Right atrium auricular region (tissue), 2 donors: ENCODE measurements at regions not wholly inside any gene's neighbourhood (a gene's known extent, or its start where the extent isn't known, plus 50 kb on each side); places are given as distances from the start of the nearest gene placed in this dataset.

Experiments
- DNase-seq: peaks from one replicate; pipeline ENCODE4 v3.0.0-alpha.2; 2019; ENCODE audit warnings: low spot score
- H3K27ac ChIP-seq, 2 donors: fragments of 200-600 bp; sonication (generic); 1 replicate in 1 of 2; 2 replicates in 1 of 2; pipeline ENCODE4 v1.5.1; 2016 to 2019
- H3K27me3 ChIP-seq, 2 donors: fragments of 200-600 bp; sonication (generic); one replicate each; pipeline versions ENCODE4 v1.5.1 to v1.6.0; 2017 to 2019
- H3K36me3 ChIP-seq: fragments of 200-600 bp; sonication (generic); one replicate; pipeline ENCODE4 v1.5.1; 2016
- H3K4me1 ChIP-seq, 2 donors: fragments of 200-600 bp; sonication (generic); one replicate each; pipeline versions ENCODE4 v1.5.1 to v1.6.0; 2017 to 2019
- H3K4me3 ChIP-seq, 2 donors: fragments of 200-600 bp; sonication (generic); 1 replicate in 1 of 2; 2 replicates in 1 of 2; pipeline ENCODE4 v1.5.1; 2017 to 2019; ENCODE audit warnings: mild to moderate bottlenecking in 1 of 2, moderate library complexity in 1 of 2
- H3K9me3 ChIP-seq, 2 donors: fragments of 200-600 bp; sonication (generic); one replicate each; pipeline ENCODE4 v1.5.1; 2019
- TF ChIP-seq, protein P1 (sequence below), 2 donors: fragments of 200-600 bp; sonication (generic); IDR thresholded peaks; one replicate each; pipeline ENCODE4 v1.5.1; 2019; ENCODE audit warnings: antibody characterized with exemption in 2 of 2

DNA sequence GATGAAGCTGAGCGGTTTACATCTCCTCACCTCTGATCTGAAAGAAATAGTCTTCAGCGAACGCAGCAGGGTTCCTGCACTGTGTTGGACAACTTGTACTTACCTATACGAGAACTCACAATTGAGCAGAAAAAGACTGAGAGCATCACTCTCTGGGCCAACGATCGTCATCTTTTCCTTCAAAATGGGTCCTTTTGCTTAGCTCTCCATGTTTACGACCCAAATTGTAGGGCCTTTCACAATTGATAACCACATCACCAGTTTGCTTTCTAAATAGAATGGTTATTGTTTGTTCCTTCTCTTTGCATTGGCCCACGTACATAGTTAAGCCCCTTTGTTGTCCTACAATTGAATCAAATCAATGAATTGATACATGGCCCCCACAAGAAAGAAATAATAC is 110.0 kb upstream of the DMRT1 start:
- Histone ChIP-seq H3K36me3 (peaks cover 62% of the 10 kb centered on the region), H3K27me3 (no peaks in the 10 kb centered on the region), H3K4me1 (peaks cover 0 to 36% of the 10 kb centered on the region in 2 donors), H3K4me3 (no peak overlapping the region), H3K9me3 (no peaks in the 10 kb centered on the region), H3K27ac (peak overlapping the region in 1 of 2 donors; percentile 13)
- TF ChIP-seq, protein P1, sequence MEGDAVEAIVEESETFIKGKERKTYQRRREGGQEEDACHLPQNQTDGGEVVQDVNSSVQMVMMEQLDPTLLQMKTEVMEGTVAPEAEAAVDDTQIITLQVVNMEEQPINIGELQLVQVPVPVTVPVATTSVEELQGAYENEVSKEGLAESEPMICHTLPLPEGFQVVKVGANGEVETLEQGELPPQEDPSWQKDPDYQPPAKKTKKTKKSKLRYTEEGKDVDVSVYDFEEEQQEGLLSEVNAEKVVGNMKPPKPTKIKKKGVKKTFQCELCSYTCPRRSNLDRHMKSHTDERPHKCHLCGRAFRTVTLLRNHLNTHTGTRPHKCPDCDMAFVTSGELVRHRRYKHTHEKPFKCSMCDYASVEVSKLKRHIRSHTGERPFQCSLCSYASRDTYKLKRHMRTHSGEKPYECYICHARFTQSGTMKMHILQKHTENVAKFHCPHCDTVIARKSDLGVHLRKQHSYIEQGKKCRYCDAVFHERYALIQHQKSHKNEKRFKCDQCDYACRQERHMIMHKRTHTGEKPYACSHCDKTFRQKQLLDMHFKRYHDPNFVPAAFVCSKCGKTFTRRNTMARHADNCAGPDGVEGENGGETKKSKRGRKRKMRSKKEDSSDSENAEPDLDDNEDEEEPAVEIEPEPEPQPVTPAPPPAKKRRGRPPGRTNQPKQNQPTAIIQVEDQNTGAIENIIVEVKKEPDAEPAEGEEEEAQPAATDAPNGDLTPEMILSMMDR (IDR thresholded peaks at IDR 0.05) = no peak
- no peak for DNase-seq

- H3K4me1 ChIP-seq = peaks cover 0 to 63% of the 10 kb centered on the region in 2 donors
- no peaks in the 10 kb centered on the region for H3K27me3 ChIP-seq
- TF ChIP-seq, protein P1 (IDR thresholded peaks at IDR 0.05) = no peak
- H3K36me3 ChIP-seq = peaks cover 79% of the 10 kb centered on the region
- peak overlapping the region; percentile 80 to 95 for H3K27ac ChIP-seq
- H3K9me3 ChIP-seq = no peaks in the 10 kb centered on the region
- peak; percentile 65 for DNase-seq
- no peak overlapping the region for H3K4me3 ChIP-seq
Measured at GRCh38 chr9:734831-735511, 106.5 kb upstream of the DMRT1 start.

DNA sequence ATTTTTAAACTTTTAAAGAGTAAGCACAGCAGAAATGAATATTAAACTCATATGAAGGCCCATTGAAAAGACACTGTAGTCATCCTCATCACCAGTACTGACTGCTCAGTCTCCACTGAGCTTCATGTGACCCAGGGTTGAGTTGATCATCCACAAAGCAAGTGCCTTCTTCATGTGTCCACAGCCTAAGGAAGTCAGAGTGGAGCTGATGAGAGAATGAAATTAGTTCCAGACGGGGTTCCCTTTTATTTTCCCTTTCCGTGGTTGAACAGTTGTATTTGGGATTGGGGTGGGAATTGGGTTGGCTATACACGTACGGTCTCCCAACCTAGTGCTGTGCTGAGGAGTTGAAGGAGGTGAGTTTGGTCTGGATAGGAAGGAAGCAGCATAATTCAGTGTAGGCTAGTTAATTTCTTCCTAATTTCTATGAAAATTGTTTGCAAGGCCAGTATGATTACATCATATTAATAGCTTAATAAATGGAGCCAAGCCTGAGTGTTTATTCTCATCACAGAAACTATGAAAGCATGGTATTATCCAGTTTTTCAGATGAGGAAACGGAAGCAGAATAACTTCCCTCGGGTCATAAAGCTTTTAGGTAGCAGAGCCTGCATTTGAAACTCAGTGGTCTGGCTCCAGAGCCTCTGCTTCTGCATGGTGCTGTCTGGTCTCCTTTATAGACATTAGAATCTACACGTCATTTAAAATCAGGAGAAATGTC is 103.9 kb upstream of the DMRT1 start:
- Histone ChIP-seq H3K27ac (peak overlapping the region; percentile 80 to 95), H3K27me3 (no peaks in the 10 kb centered on the region), H3K9me3 (no peaks in the 10 kb centered on the region), H3K4me3 (no peak overlapping the region), H3K36me3 (peaks cover 79% of the 10 kb centered on the region), H3K4me1 (peaks cover 0 to 72% of the 10 kb centered on the region in 2 donors)
- TF ChIP-seq, protein P1 (IDR thresholded peaks at IDR 0.05) = no peak
- peak; percentile 47 for DNase-seq

GRCh38 chr9:738209-738915 is 103.1 kb upstream of the DMRT1 start:
- H3K4me3 ChIP-seq = no peak overlapping the region
- peaks cover 0 to 78% of the 10 kb centered on the region in 2 donors for H3K4me1 ChIP-seq
- no peaks in the 10 kb centered on the region for H3K27me3 ChIP-seq
- TF ChIP-seq, protein P1 (IDR thresholded peaks at IDR 0.05) = no peak
- peaks cover 79% of the 10 kb centered on the region for H3K36me3 ChIP-seq
- H3K27ac ChIP-seq = peak overlapping the region; percentile 80 to 95
- DNase-seq = peak; percentile 89
- no peaks in the 10 kb centered on the region for H3K9me3 ChIP-seq

- H3K4me1 ChIP-seq = peaks cover 0 to 77% of the 10 kb centered on the region in 2 donors
- H3K4me3 ChIP-seq = no peak overlapping the region
- peak overlapping the region; percentile 80 to 95 for H3K27ac ChIP-seq
- peaks cover 85% of the 10 kb centered on the region for H3K36me3 ChIP-seq
- no peak for DNase-seq
- TF ChIP-seq, protein P1 (IDR thresholded peaks at IDR 0.05) = no peak
- no peaks in the 10 kb centered on the region for H3K9me3 ChIP-seq
- no peaks in the 10 kb centered on the region for H3K27me3 ChIP-seq
Measured at GRCh38 chr9:739362-739761, 102.1 kb upstream of the DMRT1 start.
